Lower leg skin (tissue), 4 donors: ENCODE measurements at regions not wholly inside any gene's neighbourhood (a gene's known extent, or its start where the extent isn't known, plus 50 kb on each side); places are given as distances from the start of the nearest gene placed in this dataset.
"Not testable (repeated sequence)": the region's sequence is repeated elsewhere in the genome, so short reads cannot be mapped to it uniquely, and the experiment has no call there.

Source experiments
- DNase-seq, 2 donors: peaks; one replicate each; pipeline ENCODE4 v3.0.0-alpha.2; 2019; ENCODE audit warnings: low spot score in 2 of 2
- H3K4me3 ChIP-seq: fragments of 200-600 bp; sonication (generic); 2 replicates; pipeline ENCODE4 v1.5.1; 2017; ENCODE audit warnings: mild to moderate bottlenecking, low read depth; ENCODE audit not compliant: poor library complexity, severe bottlenecking
- CTCF ChIP-seq, 3 donors: fragments of 450-650 bp; IDR thresholded peaks; one replicate each; pipeline ENCODE4 v1.5.1; 2016; ENCODE audit warnings: antibody characterized with exemption in 3 of 3, mild to moderate bottlenecking in 3 of 3, moderate library complexity in 2 of 3
- POLR2A ChIP-seq, 2 donors: fragments of 450-650 bp; IDR thresholded peaks; one replicate each; pipeline ENCODE4 v1.6.1; 2016 to 2017; ENCODE audit warnings: antibody characterized with exemption in 2 of 2, mild to moderate bottlenecking in 1 of 2, moderate library complexity in 1 of 2
- WGBS, 2 donors: methylation state at CpG; one replicate each; pipeline ENCODE4 v1.1.5; 2018; 5-methylcytosine and 5-hydroxymethylcytosine counted together
- intact Hi-C: fragments of 100-400 bp; cut with DNase I; formaldehyde crosslinking; loops from one replicate; pipeline ENCODE4 v1.15.0; 2023; ENCODE audit warnings: low total_unique reads

- no peak for TF ChIP-seq POLR2A (IDR thresholded peaks at IDR 0.05)
- no peak for TF ChIP-seq CTCF (IDR thresholded peaks at IDR 0.05)
- intact Hi-C loops: no loop called here
- H3K4me3 ChIP-seq: no peak overlapping the region
- no peak for DNase-seq
- 84 to 89% methylated on average over 4 to 5 of the region's 5 CpGs for WGBS, 2 donors
These were observed 622.5 kb downstream of the RNF144A start for GRCh38 chr2:7539760-7540159.

GRCh38 chr2:7552825-7553570, 635.8 kb downstream of the RNF144A start:
- TF ChIP-seq POLR2A (IDR thresholded peaks at IDR 0.05): no peak
- no peak for TF ChIP-seq CTCF (IDR thresholded peaks at IDR 0.05)
- DNase-seq: no peak
- 84 to 87% methylated on average over 5 of the region's 5 CpGs for WGBS, 2 donors
- intact Hi-C loops: no loop called here
- H3K4me3 ChIP-seq: no peak overlapping the region

DNA sequence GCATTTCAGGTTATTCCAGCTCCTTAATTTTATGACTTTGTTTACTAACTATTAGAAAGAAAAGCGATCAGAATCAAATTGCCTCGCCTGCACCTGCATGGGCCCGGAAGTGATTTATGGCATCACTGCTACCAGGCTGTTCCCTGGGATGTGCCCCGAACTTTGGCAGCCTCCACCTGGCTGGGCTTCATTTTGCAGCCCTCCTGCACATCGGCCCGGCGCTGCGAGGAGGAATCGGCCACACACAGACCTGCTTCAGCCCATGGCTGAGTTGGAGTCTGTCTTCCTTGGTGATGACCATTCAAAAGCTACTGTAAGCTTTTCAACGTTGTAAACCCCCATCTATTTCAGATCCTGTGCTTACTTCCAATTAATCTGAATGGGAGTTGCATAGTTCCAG, 638.0 kb downstream of the RNF144A start:
- H3K4me3 ChIP-seq: no peak overlapping the region
- no peak for DNase-seq
- intact Hi-C loops: no loop called here
- no peak for TF ChIP-seq POLR2A (IDR thresholded peaks at IDR 0.05)
- WGBS, 2 donors: 62 to 76% methylated on average over 10 of the region's 10 CpGs

- intact Hi-C loops: no loop called here
- DNase-seq: no peak
- no peak overlapping the region for H3K4me3 ChIP-seq
- no peak for TF ChIP-seq CTCF (IDR thresholded peaks at IDR 0.05)
- no peak for TF ChIP-seq POLR2A (IDR thresholded peaks at IDR 0.05)
These were observed 640.2 kb downstream of the RNF144A start for GRCh38 chr2:7557376-7557775.

DNA sequence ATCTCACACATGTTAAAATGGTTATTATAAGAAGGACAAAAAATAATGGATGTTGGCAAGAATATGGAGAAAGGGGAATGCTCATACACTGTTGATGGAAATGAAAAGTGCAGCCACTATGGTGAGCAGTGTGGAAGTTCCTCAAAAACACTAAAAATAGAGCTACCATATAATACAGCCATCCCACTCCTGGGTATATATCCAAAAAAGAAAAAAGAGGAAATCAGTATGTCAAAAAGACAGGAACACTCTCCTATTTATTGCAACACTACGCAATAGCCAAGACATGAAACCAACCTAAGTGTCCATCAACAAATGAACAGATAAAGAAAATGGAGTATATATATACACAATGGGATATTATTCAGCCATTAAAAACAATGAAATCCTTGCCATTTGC, 642.6 kb downstream of the RNF144A start:
- intact Hi-C loops: no loop called here
- WGBS, 2 donors: 94 to 97% methylated on average over 1 of the region's 1 CpG
- no peak for DNase-seq
- no peak overlapping the region for H3K4me3 ChIP-seq
- TF ChIP-seq POLR2A (IDR thresholded peaks at IDR 0.05): no peak
- TF ChIP-seq CTCF (IDR thresholded peaks at IDR 0.05): no peak

GRCh38 chr2:7566382-7566881, 649.2 kb downstream of the RNF144A start:
- no peak overlapping the region for H3K4me3 ChIP-seq
- WGBS, 2 donors: 91 to 94% methylated on average over 6 of the region's 6 CpGs
- no peak for DNase-seq
- no peak for TF ChIP-seq CTCF (IDR thresholded peaks at IDR 0.05)
- no peak for TF ChIP-seq POLR2A (IDR thresholded peaks at IDR 0.05)
- intact Hi-C loops: no loop called here

- intact Hi-C loops, H3K4me3 ChIP-seq, DNase-seq: not testable (repeated sequence)
- 40 to 55% methylated on average over 2 of the region's 2 CpGs for WGBS, 2 donors
These were observed 649.9 kb downstream of the RNF144A start for GRCh38 chr2:7567116-7567515.
